Lower lobe of right lung (tissue), 2 donors: ENCODE measurements at regions not wholly inside any gene's neighbourhood (a gene's known extent, or its start where the extent isn't known, plus 50 kb on each side); places are given as distances from the start of the nearest gene placed in this dataset.

ENCODE experiments used
- ATAC-seq, 2 donors: fragments of 200-7000 bp; cut with Tn5 transposase; one replicate each; pipeline ENCODE4 v1.9.1; 2020 to 2022; ENCODE audit warnings: mild to moderate bottlenecking in 2 of 2, moderate library complexity in 2 of 2
- DNase-seq: peaks from one replicate; pipeline ENCODE4 v3.0.0-alpha.2; 2020
- H3K27ac ChIP-seq: fragments of 200-600 bp; one replicate; pipeline ENCODE4 v1.8.0; 2022
- H3K27me3 ChIP-seq: fragments of 200-600 bp; one replicate; pipeline ENCODE4 v1.8.0; 2022; ENCODE audit warnings: low read depth
- H3K36me3 ChIP-seq: fragments of 200-600 bp; one replicate; pipeline ENCODE4 v1.8.0; 2022; ENCODE audit warnings: mild to moderate bottlenecking
- H3K4me1 ChIP-seq: fragments of 200-600 bp; one replicate; pipeline ENCODE4 v1.8.0; 2022
- H3K4me3 ChIP-seq: fragments of 200-600 bp; one replicate; pipeline ENCODE4 v1.8.0; 2022; ENCODE audit warnings: mild to moderate bottlenecking
- H3K9me3 ChIP-seq: fragments of 200-600 bp; one replicate; pipeline ENCODE4 v1.8.0; 2022
- intact Hi-C: fragments of 100-400 bp; cut with DNase I; formaldehyde crosslinking; loops from one replicate; pipeline ENCODE4 v1.11.0; 2022
- TF ChIP-seq, protein P1 (sequence below): fragments of 200-600 bp; IDR thresholded peaks from one replicate; pipeline ENCODE4 v1.8.0; 2022; ENCODE audit warnings: antibody characterized with exemption, mild to moderate bottlenecking
- donor health status: DM: no; HTN: yes; CAD: no; lungs with severe emphysema.

DNA sequence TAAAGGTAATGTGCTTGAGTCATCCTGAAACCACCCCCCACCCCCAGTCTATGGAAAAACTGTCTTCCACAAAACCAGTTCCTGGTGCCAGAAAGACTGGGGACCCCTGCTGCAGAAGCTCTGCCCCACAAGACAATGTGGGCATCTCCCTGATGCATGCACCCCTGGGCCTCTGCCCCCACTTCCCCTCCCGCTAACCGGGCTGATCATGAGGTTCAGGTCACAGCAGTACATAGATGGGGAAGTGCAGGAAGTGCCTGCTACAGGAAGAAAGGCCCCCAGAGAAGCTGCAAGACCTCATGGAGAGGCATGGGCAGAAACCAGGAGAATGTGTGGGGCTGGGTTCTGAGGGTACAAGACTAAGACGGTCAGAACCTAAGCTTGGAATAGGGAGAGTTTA, 243.4 kb upstream of the ID2 start:
- TF ChIP-seq, protein P1, sequence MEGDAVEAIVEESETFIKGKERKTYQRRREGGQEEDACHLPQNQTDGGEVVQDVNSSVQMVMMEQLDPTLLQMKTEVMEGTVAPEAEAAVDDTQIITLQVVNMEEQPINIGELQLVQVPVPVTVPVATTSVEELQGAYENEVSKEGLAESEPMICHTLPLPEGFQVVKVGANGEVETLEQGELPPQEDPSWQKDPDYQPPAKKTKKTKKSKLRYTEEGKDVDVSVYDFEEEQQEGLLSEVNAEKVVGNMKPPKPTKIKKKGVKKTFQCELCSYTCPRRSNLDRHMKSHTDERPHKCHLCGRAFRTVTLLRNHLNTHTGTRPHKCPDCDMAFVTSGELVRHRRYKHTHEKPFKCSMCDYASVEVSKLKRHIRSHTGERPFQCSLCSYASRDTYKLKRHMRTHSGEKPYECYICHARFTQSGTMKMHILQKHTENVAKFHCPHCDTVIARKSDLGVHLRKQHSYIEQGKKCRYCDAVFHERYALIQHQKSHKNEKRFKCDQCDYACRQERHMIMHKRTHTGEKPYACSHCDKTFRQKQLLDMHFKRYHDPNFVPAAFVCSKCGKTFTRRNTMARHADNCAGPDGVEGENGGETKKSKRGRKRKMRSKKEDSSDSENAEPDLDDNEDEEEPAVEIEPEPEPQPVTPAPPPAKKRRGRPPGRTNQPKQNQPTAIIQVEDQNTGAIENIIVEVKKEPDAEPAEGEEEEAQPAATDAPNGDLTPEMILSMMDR: no peak
- intact Hi-C loops: no loop called here
- DNase-seq: peak; percentile 63

GRCh38 chr2:8438996-8439395, 242.9 kb upstream of the ID2 start:
- Histone ChIP-seq H3K4me3 (no peak overlapping the region), H3K36me3 (no peaks in the 10 kb centered on the region), H3K27me3 (no peaks in the 10 kb centered on the region), H3K9me3 (no peaks in the 10 kb centered on the region), H3K27ac (no peak overlapping the region), H3K4me1 (peaks cover 7% of the 10 kb centered on the region)
- DNase-seq: no peak
- ATAC-seq: peak; percentile 12 to 17
- TF ChIP-seq, protein P1: no peak
- intact Hi-C loops: no loop called here

More for the DNA sequence above, 243.4 kb upstream of the ID2 start:
- Histone ChIP-seq H3K4me3 (no peak overlapping the region), H3K27ac (no peak overlapping the region), H3K36me3 (no peaks in the 10 kb centered on the region), H3K9me3 (no peaks in the 10 kb centered on the region), H3K27me3 (no peaks in the 10 kb centered on the region), H3K4me1 (peaks cover 7% of the 10 kb centered on the region)
- peak; percentile 57 to 66 for ATAC-seq

GRCh38 chr2:8440029-8440778, 241.7 kb upstream of the ID2 start:
- H3K4me3 ChIP-seq: no peak overlapping the region
- no peaks in the 10 kb centered on the region for H3K27me3 ChIP-seq
- no peaks in the 10 kb centered on the region for H3K36me3 ChIP-seq
- ATAC-seq (no peak), DNase-seq (no peak)
- intact Hi-C loops: no loop called here
- no peak overlapping the region for H3K27ac ChIP-seq
- no peaks in the 10 kb centered on the region for H3K9me3 ChIP-seq
- TF ChIP-seq, protein P1: no peak
- peaks cover 7% of the 10 kb centered on the region for H3K4me1 ChIP-seq

DNA sequence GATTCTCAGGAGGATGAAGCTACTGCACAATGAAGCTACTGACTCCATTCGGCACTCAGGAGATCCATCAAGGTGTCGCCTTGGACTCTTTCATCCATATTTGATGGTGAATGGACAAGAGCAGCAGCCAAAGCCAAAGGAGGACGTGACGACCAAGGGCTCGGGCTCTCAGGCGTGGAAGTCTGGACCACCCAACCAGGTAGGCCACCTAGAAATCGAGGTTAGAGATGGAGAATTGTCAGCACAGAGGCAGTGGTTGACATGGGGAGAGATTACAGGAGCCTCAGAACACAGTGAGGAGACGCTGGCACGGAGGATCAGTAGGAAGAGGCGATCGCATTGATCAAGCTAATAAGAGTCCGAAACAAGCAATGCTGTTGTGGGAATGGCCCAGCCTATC, 240.5 kb upstream of the ID2 start:
- intact Hi-C loops: no loop called here
- ATAC-seq: no peak

DNA sequence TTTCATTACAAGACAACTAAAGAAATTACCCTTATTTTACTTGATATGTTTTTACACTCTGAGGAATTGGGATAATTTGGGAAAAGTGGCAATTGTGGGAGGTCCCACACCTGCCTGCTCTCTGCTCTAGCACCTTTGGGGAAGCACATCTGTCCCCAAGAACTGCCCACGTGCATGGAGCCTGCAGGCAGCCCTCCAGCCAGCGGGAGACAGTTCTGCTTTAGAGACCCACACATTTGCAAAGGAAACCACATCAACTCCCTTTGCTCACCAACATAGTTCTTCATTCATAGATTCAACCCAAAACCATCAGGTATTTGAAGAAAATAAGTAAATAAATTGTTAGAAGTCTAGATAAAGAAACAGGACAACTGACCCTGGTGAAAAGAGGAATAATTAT, 239.9 kb upstream of the ID2 start:
- ATAC-seq: no peak
- no peak for DNase-seq
- Histone ChIP-seq H3K27me3 (no peaks in the 10 kb centered on the region), H3K27ac (no peak overlapping the region), H3K4me1 (peaks cover 7% of the 10 kb centered on the region), H3K9me3 (no peaks in the 10 kb centered on the region), H3K4me3 (no peak overlapping the region), H3K36me3 (no peaks in the 10 kb centered on the region)
- intact Hi-C loops: no loop called here
- TF ChIP-seq, protein P1: no peak

More for the DNA sequence above, 240.5 kb upstream of the ID2 start:
- no peak overlapping the region for H3K4me3 ChIP-seq
- H3K27me3 ChIP-seq: no peaks in the 10 kb centered on the region
- DNase-seq: no peak
- H3K9me3 ChIP-seq: no peaks in the 10 kb centered on the region
- H3K27ac ChIP-seq: no peak overlapping the region
- H3K4me1 ChIP-seq: peaks cover 7% of the 10 kb centered on the region
- H3K36me3 ChIP-seq: no peaks in the 10 kb centered on the region
- TF ChIP-seq, protein P1: no peak
